Loucy (cell line): ENCODE measurements at regions not wholly inside any gene's neighbourhood (a gene's known extent, or its start where the extent isn't known, plus 50 kb on each side); places are given as distances from the start of the nearest gene placed in this dataset.

Experiments used
- EZH2phosphoT487 ChIP-seq: fragments of 200-600 bp; IDR thresholded peaks from 2 replicates; pipeline ENCODE4 v1.6.1; 2018; ENCODE audit warnings: antibody characterized with exemption, mild to moderate bottlenecking, moderate library complexity, borderline replicate concordance
- TF ChIP-seq, protein P1 (sequence below): fragments of 200-600 bp; sonication (generic); conservative IDR thresholded peaks from 2 replicates; pipeline ENCODE4 v1.5.1; 2014; ENCODE audit warnings: mild to moderate bottlenecking, antibody characterized with exemption, low read length

GRCh38 chr3:117708601-117709000 lies 999.0 kb downstream of the TUSC7 start:
- TF ChIP-seq, protein P1, sequence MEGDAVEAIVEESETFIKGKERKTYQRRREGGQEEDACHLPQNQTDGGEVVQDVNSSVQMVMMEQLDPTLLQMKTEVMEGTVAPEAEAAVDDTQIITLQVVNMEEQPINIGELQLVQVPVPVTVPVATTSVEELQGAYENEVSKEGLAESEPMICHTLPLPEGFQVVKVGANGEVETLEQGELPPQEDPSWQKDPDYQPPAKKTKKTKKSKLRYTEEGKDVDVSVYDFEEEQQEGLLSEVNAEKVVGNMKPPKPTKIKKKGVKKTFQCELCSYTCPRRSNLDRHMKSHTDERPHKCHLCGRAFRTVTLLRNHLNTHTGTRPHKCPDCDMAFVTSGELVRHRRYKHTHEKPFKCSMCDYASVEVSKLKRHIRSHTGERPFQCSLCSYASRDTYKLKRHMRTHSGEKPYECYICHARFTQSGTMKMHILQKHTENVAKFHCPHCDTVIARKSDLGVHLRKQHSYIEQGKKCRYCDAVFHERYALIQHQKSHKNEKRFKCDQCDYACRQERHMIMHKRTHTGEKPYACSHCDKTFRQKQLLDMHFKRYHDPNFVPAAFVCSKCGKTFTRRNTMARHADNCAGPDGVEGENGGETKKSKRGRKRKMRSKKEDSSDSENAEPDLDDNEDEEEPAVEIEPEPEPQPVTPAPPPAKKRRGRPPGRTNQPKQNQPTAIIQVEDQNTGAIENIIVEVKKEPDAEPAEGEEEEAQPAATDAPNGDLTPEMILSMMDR: no peak
- TF ChIP-seq EZH2phosphoT487: no peak
